GM10266 (cell line): ENCODE measurements at regions not wholly inside any gene's neighbourhood (a gene's known extent, or its start where the extent isn't known, plus 50 kb on each side); places are given as distances from the start of the nearest gene placed in this dataset.
A peak's percentile ranks its signal among the peaks of the same experiment; 100 is the strongest.
"Not testable (repeated sequence)": the region's sequence is repeated elsewhere in the genome, so short reads cannot be mapped to it uniquely, and the experiment has no call there.

ENCODE experiments used
- DNase-seq: peaks from one replicate; pipeline ENCODE4 v3.0.0; 2012; ENCODE audit errors: extremely low spot score
- TF ChIP-seq, protein P1 (sequence below): IDR thresholded peaks from 2 replicates; pipeline ENCODE4 v1.5.1; 2012; ENCODE audit warnings: mild to moderate bottlenecking, low read depth; ENCODE audit not compliant: control insufficient read depth, insufficient read depth; ENCODE audit errors: missing control alignments

- TF ChIP-seq, protein P1, sequence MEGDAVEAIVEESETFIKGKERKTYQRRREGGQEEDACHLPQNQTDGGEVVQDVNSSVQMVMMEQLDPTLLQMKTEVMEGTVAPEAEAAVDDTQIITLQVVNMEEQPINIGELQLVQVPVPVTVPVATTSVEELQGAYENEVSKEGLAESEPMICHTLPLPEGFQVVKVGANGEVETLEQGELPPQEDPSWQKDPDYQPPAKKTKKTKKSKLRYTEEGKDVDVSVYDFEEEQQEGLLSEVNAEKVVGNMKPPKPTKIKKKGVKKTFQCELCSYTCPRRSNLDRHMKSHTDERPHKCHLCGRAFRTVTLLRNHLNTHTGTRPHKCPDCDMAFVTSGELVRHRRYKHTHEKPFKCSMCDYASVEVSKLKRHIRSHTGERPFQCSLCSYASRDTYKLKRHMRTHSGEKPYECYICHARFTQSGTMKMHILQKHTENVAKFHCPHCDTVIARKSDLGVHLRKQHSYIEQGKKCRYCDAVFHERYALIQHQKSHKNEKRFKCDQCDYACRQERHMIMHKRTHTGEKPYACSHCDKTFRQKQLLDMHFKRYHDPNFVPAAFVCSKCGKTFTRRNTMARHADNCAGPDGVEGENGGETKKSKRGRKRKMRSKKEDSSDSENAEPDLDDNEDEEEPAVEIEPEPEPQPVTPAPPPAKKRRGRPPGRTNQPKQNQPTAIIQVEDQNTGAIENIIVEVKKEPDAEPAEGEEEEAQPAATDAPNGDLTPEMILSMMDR = peak; percentile 45
- peak; percentile 22 for DNase-seq
Observed at GRCh38 chrX:39261446-39262147, 460.3 kb downstream of the MID1IP1 start.

DNA sequence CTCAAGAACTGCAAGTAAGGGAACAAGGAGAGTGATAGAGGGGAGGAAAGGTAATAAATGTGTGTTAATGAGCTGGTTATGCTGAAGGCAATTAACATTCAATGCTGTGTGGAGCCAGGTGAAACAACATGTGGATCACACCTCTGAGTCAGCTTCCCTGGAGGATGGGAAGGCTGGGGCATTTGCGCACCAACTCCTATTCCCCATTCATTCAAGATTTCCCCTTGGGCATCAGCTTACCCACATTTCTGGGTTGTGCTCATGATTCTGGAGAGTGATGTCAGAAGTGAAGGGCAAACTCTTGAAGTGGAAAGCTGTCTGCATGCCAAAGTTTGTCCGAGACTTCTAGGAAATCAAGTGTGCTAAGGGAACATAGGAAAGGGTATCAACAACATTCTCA lies 461.4 kb downstream of the MID1IP1 start:
- DNase-seq = no peak
- TF ChIP-seq, protein P1 = no peak

GRCh38 chrX:39264023-39264422 lies 462.8 kb downstream of the MID1IP1 start:
- TF ChIP-seq, protein P1 = no peak

DNA sequence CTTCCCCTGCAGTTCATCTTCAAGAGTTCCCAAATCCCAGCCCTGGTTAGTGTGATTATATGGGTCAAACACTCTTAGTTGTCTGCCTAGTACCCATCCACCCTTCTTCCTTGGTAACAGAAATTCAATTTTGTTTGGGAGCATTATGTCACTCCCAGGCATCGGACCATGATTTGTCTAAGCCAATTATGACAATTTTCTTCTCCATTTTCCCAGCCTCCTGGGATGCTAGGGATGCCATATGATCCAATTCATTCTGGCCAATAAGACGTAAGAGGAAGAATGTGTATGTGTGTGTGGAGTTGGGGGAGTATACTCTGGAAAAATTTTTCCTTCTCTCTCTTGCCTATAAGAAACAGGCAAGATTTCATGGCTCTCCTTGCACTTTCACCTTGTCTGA lies 465.9 kb downstream of the MID1IP1 start:
- TF ChIP-seq, protein P1 = no peak
- no peak for DNase-seq

More at GRCh38 chrX:39264023-39264422, 462.8 kb downstream of the MID1IP1 start:
- no peak for DNase-seq

GRCh38 chrX:39268207-39268606 lies 466.9 kb downstream of the MID1IP1 start:
- no peak for DNase-seq
- TF ChIP-seq, protein P1 = no peak

GRCh38 chrX:39275500-39276068 lies 474.3 kb downstream of the MID1IP1 start:
- TF ChIP-seq, protein P1 = no peak
- DNase-seq = no peak

GRCh38 chrX:39277685-39278390 lies 476.6 kb downstream of the MID1IP1 start:
- not testable (repeated sequence) for DNase-seq
